ENCODE measurements at regions not wholly inside any gene's neighbourhood (a gene's known extent, or its start where the extent isn't known, plus 50 kb on each side); places are given as distances from the start of the nearest gene placed in this dataset.

DNA sequence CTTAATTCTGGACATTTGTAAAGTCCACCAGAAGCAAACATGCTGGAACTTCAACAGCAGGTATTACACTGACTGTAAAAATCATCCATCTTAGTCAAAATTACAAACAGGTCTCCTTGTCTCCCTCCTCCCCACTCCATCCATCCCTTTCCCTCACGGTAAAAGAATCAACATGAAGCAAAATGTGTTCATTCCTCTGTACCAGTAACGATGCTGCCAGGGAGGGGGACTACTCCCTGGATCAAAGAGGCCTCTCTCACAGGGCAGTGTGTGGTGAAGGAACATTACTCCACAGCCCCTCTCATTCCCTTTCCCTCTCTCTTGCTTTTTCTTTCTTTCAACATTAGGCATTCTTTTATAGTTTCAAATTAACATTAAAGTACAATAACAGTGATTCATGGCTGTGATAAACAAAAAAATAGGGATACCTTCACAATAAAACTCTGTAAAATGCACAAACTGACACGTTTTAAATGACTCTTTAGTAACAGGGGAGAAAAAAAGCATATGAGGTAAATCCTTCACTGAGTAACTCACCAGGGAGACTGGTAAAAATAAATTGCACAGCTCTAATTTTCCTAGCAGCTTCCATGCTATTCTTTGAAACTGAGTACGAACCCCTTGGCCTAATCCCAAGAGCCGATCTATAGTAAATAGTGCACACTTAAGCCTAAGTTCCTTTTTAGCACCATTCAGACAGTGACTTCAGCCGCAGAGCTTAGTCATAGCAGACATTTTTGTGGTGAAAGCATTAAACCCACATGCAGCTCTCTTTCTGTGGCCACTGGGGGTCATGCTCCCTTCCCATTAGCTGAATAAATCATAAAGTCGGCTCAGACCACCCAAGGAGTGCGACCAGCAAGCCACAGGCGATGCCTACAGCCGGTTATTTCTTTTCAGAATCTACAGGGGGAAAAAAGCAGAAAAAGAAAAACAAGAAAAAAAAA is 215.6 kb upstream of the GYPA start:
- no peak for TF ChIP-seq TARDBP (CRISPR knock-in tag; IDR thresholded peaks at IDR 0.05)
- TF ChIP-seq ZNF552 (CRISPR knock-in tag; IDR thresholded peaks at IDR 0.05; ENCODE audit: borderline replicate concordance): no peak
